ENCODE measurements at regions not wholly inside any gene's neighbourhood (a gene's known extent, or its start where the extent isn't known, plus 50 kb on each side); places are given as distances from the start of the nearest gene placed in this dataset.

DNA sequence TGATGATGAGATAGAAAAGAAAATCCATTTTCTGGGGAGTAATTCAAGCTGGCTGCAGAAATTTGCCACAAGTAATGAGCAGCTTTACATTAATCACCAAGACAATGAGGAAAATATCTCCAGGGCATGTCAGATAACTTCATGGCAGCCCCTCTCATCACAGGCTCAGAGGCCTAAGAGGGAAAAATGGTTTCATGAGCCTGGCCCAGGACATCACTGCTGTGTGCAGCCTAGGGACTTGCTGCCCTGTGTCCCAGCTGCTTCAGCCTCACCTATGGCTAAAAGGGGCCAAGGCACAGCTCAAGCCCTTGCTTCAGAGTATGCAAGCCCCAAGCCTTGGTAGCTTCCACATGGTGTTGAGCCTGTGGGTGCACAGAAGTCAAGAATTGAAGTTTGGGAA lies 161.7 kb downstream of the OPA1 start:
- DNase-seq = no peak

GRCh38 chr3:193756536-193756935 lies 163.5 kb downstream of the OPA1 start:
- no peak for DNase-seq

DNA sequence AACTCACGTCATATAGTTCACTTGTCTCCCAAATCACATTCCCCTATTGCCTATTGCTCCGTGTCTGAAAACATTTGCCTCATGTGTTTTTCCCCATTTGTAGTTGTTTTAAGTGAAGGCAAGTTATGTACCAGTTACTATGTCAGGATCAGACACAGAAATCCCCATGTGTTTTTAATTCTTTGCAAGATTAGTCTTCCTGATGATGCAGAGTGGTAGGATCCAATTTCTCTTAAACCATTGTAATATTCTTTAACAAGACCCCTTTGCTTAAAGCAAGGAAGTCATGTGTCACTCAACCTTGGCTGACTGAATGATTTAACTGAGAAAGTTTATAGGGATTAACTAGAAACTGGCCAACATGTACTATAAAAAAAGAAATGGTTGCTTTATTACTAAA lies 164.4 kb downstream of the OPA1 start:
- DNase-seq = no peak

GRCh38 chr3:193761969-193762368 lies 169.0 kb downstream of the OPA1 start:
- DNase-seq = no peak

- no peak for DNase-seq
Observed at GRCh38 chr3:193762657-193763056, 169.6 kb downstream of the OPA1 start.

GRCh38 chr3:193764959-193765358 lies 172.0 kb downstream of the OPA1 start:
- no peak for DNase-seq

GRCh38 chr3:193767353-193768069 lies 174.5 kb downstream of the OPA1 start:
- no peak for DNase-seq

DNA sequence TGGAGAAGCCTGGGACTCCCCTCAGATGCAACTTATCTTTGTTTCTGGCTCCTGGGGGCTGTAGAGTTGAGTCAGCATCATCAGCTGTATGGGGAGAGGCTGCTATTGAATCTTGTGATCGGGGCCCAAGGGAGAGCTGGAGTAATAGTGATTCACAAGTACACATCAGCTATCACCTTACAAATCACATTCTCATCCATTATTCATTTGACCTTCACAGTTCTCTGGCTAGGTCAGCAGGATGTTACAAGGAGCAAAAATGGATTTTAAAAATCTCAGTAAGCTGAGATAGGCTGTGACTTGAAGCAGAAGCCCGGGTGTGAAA lies 175.0 kb downstream of the OPA1 start:
- DNase-seq = peak in 1 of 3 donors; percentile 47

DNA sequence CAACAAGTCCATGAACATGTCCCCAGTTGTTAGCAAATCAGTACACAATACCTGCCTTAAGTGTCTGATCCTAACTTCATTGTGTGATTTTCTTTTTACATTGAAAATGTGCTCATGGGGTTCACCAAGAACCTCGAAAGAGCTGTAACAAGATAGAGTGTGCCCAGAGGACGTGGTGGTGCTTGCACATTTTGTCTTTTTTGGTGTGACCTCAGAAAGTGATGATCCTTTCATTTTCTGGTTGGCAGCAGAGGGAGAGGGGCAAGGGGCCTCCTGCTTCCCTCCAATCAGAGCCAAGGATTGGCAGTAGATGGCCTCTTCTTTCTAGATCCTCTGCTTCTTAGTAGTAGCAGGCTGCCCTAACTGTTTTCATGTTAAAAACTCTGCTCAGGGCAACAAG lies 176.4 kb downstream of the OPA1 start:
- no peak for DNase-seq

- DNase-seq = no peak
Observed at GRCh38 chr3:193771011-193771652, 178.1 kb downstream of the OPA1 start.

- DNase-seq = no peak
Observed at GRCh38 chr3:193771653-193772421, 178.8 kb downstream of the OPA1 start.

DNA sequence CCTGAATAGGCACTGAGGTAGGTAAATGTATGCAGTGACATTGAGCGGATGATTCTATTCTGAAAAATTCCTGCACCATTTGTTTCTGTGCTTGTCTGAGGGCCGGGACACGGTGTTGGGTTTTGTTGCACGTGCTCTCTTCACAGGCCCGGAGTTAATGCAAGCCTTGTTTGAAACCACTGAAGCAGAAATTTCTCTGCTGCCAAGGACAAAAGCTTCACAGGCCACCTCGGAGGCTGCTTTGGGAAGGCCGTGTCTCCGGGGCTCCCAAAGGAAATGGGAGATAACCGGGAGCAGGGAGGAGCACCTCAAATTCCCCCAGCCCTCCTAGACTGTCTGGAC lies 179.4 kb downstream of the OPA1 start:
- no peak for DNase-seq

GRCh38 chr3:193773266-193774220 lies 180.5 kb downstream of the OPA1 start:
- no peak for DNase-seq

DNA sequence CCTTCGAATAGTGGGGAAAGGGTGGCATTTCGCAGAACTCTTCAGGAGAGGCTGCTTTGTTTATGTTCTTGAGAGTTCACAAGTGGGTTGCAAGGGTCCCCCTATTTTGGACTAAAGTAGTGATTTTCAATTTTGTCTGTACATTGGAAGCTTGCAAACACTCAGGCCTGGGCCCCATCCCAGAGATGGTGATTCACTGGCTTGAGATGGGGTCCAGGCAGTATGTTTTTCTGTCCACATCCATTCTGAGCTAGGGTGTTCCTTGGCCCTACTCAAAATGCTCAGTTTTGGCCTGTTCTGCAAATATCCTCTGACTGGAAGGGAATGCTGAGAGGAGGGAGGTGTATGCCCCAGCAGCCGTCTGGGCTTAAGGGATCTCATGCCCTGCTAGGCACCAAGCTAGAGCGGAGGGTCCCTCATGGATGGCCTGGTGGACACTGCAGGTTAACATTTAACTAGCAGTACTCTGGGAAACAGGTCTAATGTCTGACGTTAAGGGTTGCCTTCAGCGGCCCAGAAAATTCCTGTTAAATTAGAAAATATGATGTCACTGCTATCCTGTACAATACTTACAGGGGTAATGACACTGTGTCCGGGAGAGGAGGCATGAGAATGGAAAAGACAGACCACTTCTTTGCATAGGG lies 181.4 kb downstream of the OPA1 start:
- no peak for DNase-seq

- no peak for DNase-seq
Observed at GRCh38 chr3:193774916-193775285, 181.9 kb downstream of the OPA1 start.

- no peak for DNase-seq
Observed at GRCh38 chr3:193775421-193776077, 182.5 kb downstream of the OPA1 start.

DNA sequence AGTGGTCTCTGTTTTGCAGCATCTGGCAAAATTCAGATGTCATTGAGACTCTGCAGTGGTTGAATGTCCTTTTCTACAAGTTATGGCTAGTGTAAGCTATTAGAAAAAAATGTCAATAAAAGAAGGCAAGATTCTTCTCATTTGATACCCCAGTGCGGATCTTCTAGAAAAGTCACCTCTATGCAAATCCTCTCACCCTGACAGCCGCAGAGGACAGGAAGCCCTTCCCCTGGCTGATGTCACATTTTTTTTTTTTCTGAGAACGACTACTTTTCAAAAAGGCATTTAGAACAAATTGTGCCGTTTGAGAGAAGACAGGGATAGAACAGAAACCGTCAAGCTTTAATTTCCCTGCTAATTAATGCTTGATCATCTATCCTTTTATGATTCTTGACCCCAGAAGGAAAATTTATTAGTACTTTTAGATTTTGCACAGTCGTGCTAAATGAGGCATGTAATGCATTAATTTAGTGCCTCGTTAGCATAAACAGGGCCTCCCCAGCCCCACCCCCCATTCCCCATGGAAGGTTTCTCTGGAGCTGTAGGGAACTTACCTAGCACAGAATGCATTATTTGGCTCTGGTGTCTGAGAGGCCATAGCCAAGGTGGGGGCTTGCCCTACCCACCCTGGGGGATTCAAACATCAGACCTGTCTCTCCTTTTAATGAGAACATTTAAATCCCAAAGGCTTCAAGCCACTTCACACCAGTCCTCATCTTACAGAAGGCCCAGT lies 183.8 kb downstream of the OPA1 start:
- no peak for DNase-seq

GRCh38 chr3:193777524-193777923 lies 184.5 kb downstream of the OPA1 start:
- no peak for DNase-seq

DNA sequence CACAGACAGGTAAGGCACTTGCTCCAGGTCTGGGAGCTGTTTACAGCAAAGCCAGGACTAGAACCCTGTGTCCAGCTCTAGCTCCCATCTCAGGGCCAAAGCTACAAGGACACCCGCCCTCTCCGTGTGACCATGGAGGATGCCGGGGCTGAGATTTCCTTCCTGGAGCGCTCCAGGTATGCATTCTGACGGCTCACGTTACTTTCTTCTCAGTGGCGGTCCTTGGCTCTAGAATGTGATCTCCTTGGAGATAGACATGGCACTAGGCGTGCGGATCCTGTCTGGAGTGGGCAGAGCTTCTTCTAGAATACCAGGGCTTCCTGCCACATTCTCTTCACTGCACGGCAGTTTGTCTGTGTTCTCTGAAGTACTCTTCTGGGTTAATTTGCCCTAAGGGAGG lies 185.7 kb downstream of the OPA1 start:
- DNase-seq = no peak

DNA sequence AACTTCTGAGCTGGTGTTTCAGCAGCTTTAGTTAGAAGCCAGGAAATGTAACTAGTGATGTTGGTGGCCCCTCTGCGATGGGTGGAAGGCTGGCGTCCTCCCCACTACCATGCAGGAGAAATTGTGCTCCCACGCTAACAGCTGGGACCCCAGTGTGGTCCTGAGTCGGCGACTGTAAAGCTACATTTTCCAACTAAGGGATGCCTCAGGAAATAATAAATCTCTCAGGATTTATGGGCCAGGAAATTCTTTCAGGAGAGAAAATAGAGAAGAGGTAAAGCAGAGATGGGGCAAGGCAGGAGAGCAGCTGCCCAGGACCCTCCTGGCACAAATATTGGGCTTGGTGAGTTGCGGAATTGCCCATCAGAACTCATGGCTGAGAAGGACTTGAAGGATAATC lies 186.9 kb downstream of the OPA1 start:
- DNase-seq = no peak

All from muscle of back (tissue), 3 donors.